GM18508 (cell line): ENCODE measurements at regions not wholly inside any gene's neighbourhood (a gene's known extent, or its start where the extent isn't known, plus 50 kb on each side); places are given as distances from the start of the nearest gene placed in this dataset.

ENCODE experiments used
- ATAC-seq: cut with Tn5 transposase; IDR thresholded peaks from one replicate; pipeline ENCODE4 v1.9.1; 2021; ENCODE audit warnings: moderate number of reproducible peaks; ENCODE audit not compliant: insufficient read depth, unreplicated experiment

- no peak for ATAC-seq
Observed at GRCh38 chr21:35672313-35672712, 388.0 kb downstream of the SETD4 start.

- ATAC-seq: no peak
Observed at GRCh38 chr21:35664683-35665082, 395.6 kb downstream of the SETD4 start.

- no peak for ATAC-seq
Observed at GRCh38 chr21:35663856-35664606, 396.3 kb downstream of the SETD4 start.

GRCh38 chr21:35658242-35658641, 402.1 kb downstream of the SETD4 start:
- ATAC-seq: no peak

GRCh38 chr21:35652872-35653271, 407.5 kb downstream of the SETD4 start:
- ATAC-seq: no peak

GRCh38 chr21:35652196-35652595, 408.1 kb downstream of the SETD4 start:
- no peak for ATAC-seq

- ATAC-seq: no peak
Observed at GRCh38 chr21:35651196-35651595, 409.1 kb downstream of the SETD4 start.

GRCh38 chr21:35649186-35649585, 411.1 kb downstream of the SETD4 start:
- ATAC-seq: no peak

- ATAC-seq: no peak
Observed at GRCh38 chr21:35648512-35648911, 411.8 kb downstream of the SETD4 start.

- ATAC-seq: no peak
Observed at GRCh38 chr21:35646606-35647005, 413.7 kb downstream of the SETD4 start.

- ATAC-seq: no peak
Observed at GRCh38 chr21:35645991-35646390, 414.3 kb downstream of the SETD4 start.

GRCh38 chr21:35644523-35644922, 415.8 kb downstream of the SETD4 start:
- ATAC-seq: no peak

- ATAC-seq: no peak
Observed at GRCh38 chr21:35643176-35643575, 417.1 kb downstream of the SETD4 start.

GRCh38 chr21:35641271-35642016, 418.9 kb downstream of the SETD4 start:
- ATAC-seq: no peak

GRCh38 chr21:35637431-35637830, 422.9 kb downstream of the SETD4 start:
- no peak for ATAC-seq

- ATAC-seq: no peak
Observed at GRCh38 chr21:35635994-35636393, 424.3 kb downstream of the SETD4 start.

GRCh38 chr21:35635261-35635660, 425.1 kb downstream of the SETD4 start:
- ATAC-seq: no peak

GRCh38 chr21:35633501-35633900, 426.8 kb downstream of the SETD4 start:
- ATAC-seq: no peak

GRCh38 chr21:35632711-35633110, 427.6 kb downstream of the SETD4 start:
- no peak for ATAC-seq

GRCh38 chr21:35628316-35628715, 432.0 kb downstream of the SETD4 start:
- ATAC-seq: no peak

- no peak for ATAC-seq
Observed at GRCh38 chr21:35627462-35627861, 432.9 kb downstream of the SETD4 start.

- no peak for ATAC-seq
Observed at GRCh38 chr21:35625576-35625975, 434.8 kb downstream of the SETD4 start.
